Transverse colon (tissue), 3 donors: ENCODE measurements at regions not wholly inside any gene's neighbourhood (a gene's known extent, or its start where the extent isn't known, plus 50 kb on each side); places are given as distances from the start of the nearest gene placed in this dataset.

Experiments
- EP300 ChIP-seq: sonication (generic); formaldehyde crosslinking; IDR thresholded peaks from one replicate; pipeline ENCODE4 v1.6.1; 2017; ENCODE audit warnings: antibody characterized with exemption, low read depth
- TF ChIP-seq, protein P1 (sequence below), 5 experiments: fragments of 200-600 bp in 3 of 5; fragments of 450-650 bp in 2 of 5; sonication (generic) in 3 of 5; IDR thresholded peaks; 1 replicate in 2 of 5; 2 replicates in 3 of 5; pipeline ENCODE4 v1.5.1; 2016 to 2017; ENCODE audit warnings: antibody characterized with exemption in 5 of 5, inconsistent platforms in 3 of 5, mild to moderate bottlenecking in 2 of 5, moderate library complexity in 1 of 5

DNA sequence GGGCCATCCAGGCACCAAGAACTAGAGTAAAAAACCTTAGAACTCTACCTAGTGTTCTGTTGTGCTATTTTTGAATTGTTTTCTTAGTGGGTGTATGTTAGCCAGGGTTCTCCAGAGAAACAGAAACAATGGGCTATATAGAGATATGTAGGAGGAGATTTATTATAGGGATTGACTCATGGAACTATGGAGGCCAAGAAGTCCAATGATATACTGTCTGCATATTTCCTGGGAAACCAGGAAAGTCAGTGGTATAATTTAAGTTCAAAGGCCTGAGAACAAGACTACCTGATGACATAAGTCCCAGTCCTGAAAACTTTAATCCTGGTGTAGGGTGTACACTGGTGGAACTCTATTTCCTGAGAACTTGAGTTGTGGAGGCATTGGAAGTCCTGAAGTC lies 108.7 kb upstream of the ACVR1 start:
- TF ChIP-seq, protein P1, sequence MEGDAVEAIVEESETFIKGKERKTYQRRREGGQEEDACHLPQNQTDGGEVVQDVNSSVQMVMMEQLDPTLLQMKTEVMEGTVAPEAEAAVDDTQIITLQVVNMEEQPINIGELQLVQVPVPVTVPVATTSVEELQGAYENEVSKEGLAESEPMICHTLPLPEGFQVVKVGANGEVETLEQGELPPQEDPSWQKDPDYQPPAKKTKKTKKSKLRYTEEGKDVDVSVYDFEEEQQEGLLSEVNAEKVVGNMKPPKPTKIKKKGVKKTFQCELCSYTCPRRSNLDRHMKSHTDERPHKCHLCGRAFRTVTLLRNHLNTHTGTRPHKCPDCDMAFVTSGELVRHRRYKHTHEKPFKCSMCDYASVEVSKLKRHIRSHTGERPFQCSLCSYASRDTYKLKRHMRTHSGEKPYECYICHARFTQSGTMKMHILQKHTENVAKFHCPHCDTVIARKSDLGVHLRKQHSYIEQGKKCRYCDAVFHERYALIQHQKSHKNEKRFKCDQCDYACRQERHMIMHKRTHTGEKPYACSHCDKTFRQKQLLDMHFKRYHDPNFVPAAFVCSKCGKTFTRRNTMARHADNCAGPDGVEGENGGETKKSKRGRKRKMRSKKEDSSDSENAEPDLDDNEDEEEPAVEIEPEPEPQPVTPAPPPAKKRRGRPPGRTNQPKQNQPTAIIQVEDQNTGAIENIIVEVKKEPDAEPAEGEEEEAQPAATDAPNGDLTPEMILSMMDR (IDR thresholded peaks at IDR 0.05) = no peak
- TF ChIP-seq EP300 = no peak
